ENCODE measurements at regions not wholly inside any gene's neighbourhood (a gene's known extent, or its start where the extent isn't known, plus 50 kb on each side); places are given as distances from the start of the nearest gene placed in this dataset.

DNA sequence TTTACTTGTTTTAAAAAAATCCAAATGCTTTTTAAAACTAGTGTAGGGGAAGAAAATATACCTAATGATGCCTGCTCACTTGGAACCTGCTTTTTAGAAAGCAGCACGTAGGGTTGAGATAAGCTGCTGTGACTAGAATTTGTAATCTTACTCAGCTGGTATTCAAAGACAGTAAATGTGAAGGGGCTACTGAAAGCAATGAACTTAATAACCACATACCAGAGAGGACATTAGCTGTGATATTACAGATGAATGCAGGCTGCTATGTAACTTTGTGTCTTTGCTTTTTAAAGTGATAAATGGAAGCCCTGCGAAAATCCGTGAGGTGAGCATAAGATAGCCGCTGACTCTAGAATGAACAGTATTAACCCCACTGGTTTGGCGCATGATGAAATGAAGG lies 124.1 kb downstream of the TRIML1 start:
- DNase-seq = no peak
- H3K27ac Mint-ChIP-seq = no peak overlapping the region
- H3K27me3 Mint-ChIP-seq = no peaks in the 10 kb centered on the region
- peaks cover 18% of the 10 kb centered on the region for H3K9me3 Mint-ChIP-seq
- no peak overlapping the region for H3K4me3 Mint-ChIP-seq
- H3K36me3 Mint-ChIP-seq (ENCODE audit: low read depth) = no peaks in the 10 kb centered on the region
- no peaks in the 10 kb centered on the region for H3K4me1 Mint-ChIP-seq (ENCODE audit: low read depth)

DNA sequence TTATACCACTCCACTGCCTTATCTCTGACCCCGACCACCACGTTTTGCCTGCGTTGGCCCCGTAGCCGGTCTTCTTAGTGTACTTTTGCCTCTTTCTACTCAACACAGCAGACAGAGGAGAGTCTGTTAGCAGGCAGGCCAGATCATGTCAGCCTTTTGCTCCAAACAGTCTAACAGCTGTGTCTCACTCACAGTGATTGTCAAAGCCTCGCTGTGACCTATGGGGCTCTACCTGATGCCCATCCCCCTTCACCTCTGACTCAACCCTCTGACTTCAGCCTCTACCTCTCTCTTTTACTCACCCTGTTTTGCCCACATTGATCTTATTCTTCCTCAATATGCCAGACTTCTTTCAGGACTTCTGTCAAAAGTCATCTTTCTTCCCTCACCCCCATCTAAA lies 127.1 kb downstream of the TRIML1 start:
- DNase-seq = no peak
- H3K27me3 Mint-ChIP-seq = no peaks in the 10 kb centered on the region
- H3K4me1 Mint-ChIP-seq (ENCODE audit: low read depth) = no peaks in the 10 kb centered on the region
- no peaks in the 10 kb centered on the region for H3K36me3 Mint-ChIP-seq (ENCODE audit: low read depth)
- peaks cover 15% of the 10 kb centered on the region for H3K9me3 Mint-ChIP-seq
- no peak overlapping the region for H3K27ac Mint-ChIP-seq
- no peak overlapping the region for H3K4me3 Mint-ChIP-seq

DNA sequence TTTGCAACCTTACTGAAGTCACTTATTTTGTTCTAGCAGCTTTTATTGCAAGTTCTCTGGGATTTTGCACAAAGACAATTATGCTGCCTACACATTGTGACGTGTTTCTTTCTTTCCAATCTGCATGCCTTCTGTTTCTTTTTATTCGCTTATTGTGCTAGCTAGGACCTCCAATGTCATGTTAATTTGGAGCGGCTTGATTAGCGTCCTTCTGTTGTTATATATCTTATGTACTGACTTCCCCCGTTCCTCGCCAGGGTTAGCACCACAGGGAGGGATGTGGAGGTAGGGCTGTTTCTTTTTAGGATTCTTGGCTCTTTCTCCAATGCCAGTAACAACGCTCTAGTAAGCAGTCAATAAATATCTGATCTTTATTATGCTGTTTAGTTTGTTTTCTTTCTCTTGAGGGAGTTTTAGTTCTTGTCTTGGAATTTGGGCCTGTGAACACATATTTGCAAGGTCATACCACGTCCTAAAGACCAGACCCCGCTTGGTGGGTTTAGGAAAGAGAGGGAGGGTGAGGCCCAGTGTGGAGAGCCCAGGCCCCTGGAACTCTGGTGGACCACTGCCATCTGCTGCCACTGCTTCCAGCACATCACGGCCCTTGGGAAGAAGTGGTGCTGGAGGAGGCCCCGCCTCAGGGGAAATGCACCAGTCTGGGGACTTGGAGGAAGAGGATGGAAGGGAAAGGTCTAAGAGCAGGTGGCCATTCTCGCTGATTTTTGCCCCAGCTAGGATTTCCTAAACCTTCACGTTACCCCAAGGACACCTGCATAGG lies 129.1 kb downstream of the TRIML1 start:
- Mint-ChIP-seq H3K4me3 (no peak overlapping the region), H3K36me3 (ENCODE audit: low read depth) (no peaks in the 10 kb centered on the region), H3K9me3 (peaks cover 15% of the 10 kb centered on the region), H3K4me1 (ENCODE audit: low read depth) (no peaks in the 10 kb centered on the region), H3K27me3 (no peaks in the 10 kb centered on the region), H3K27ac (no peak overlapping the region)
- no peak for DNase-seq

DNA sequence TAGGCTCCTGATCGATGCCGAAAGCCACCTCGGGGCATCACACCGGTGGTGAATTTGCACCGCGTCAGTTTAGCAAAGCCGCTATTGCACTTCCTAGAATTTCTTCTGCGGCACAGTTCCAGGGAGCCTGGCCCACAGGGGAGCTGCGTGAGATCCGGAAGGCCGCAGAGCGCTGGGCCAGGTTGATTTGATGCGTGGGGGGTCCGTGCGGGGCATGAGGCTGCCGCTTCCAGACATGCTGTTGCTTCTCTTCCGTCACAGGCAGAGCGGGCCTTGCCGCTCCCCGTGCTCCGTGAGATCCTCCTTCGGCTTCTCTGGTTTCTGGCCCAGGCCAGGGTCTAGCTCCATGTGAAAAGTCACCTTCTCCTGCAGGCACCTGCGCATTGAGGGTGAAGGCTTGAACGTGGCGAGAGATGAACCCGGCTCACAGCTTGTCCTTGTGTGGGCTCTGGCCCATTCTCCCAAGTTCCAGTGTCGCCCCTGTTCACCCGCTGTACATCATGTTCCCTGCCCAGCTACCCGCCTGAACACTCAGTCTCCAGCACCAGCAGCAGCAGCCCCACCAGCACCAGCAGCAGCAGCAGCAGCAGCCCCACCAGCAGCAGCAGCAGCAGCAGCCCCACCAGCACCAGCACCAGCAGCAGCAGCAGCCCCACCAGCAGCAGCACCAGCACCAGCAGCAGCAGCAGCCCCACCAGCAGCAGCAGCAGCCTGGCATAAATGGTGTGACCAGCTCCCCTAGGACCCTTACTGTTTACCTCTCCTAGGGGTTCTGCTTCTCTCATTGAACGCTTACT lies 131.2 kb downstream of the TRIML1 start:
- no peak overlapping the region for H3K4me3 Mint-ChIP-seq
- no peak for DNase-seq
- H3K27ac Mint-ChIP-seq = no peak overlapping the region
- peaks cover 10% of the 10 kb centered on the region for H3K9me3 Mint-ChIP-seq
- no peaks in the 10 kb centered on the region for H3K4me1 Mint-ChIP-seq (ENCODE audit: low read depth)
- no peaks in the 10 kb centered on the region for H3K36me3 Mint-ChIP-seq (ENCODE audit: low read depth)
- no peaks in the 10 kb centered on the region for H3K27me3 Mint-ChIP-seq

DNA sequence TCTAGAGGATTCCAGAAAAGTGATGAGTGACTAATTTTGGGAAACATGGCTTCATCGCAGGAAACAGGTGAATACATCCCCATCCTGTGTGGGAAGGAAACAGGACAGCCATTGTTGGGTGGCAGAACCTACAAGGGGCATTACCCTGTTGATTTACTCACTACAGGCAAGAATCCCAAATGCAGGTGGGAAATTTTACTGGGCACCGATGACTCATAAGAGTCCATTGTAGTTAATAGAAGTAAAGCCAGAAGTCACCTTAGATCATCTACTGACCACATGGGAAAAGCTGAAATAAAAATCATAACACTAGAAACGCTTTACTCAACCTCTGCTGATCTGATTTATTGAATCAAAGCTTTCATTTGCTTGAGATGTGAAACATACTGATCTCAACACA lies 136.4 kb downstream of the TRIML1 start:
- no peaks in the 10 kb centered on the region for H3K4me1 Mint-ChIP-seq (ENCODE audit: low read depth)
- DNase-seq = no peak
- H3K9me3 Mint-ChIP-seq = peaks cover 5% of the 10 kb centered on the region
- H3K36me3 Mint-ChIP-seq (ENCODE audit: low read depth) = no peaks in the 10 kb centered on the region
- H3K27me3 Mint-ChIP-seq = no peaks in the 10 kb centered on the region
- no peak overlapping the region for H3K27ac Mint-ChIP-seq
- H3K4me3 Mint-ChIP-seq = no peak overlapping the region

DNA sequence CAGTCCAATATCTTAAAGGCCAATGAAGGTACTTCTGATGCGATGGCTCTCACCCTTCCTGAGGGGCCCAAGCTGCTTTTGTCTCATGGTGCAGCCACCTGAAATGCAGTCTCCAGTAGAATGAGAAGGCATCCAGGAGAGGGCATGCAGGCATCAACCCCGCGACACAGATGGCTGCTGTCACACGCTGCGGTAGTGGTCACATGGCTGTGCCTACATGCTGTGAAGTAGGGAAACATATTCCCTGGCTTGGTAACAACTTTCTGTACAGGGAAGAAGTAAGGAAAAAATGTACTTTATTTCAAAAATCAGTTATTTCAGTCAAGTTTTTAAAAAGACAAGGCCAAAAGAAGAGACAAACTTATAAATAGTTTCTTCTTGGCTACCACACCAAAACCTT lies 139.9 kb downstream of the TRIML1 start:
- Mint-ChIP-seq H3K27me3 (peaks cover 14% of the 10 kb centered on the region), H3K36me3 (ENCODE audit: low read depth) (no peaks in the 10 kb centered on the region), H3K9me3 (peaks cover 5% of the 10 kb centered on the region), H3K27ac (no peak overlapping the region), H3K4me3 (no peak overlapping the region), H3K4me1 (ENCODE audit: low read depth) (no peaks in the 10 kb centered on the region)
- DNase-seq = no peak

DNA sequence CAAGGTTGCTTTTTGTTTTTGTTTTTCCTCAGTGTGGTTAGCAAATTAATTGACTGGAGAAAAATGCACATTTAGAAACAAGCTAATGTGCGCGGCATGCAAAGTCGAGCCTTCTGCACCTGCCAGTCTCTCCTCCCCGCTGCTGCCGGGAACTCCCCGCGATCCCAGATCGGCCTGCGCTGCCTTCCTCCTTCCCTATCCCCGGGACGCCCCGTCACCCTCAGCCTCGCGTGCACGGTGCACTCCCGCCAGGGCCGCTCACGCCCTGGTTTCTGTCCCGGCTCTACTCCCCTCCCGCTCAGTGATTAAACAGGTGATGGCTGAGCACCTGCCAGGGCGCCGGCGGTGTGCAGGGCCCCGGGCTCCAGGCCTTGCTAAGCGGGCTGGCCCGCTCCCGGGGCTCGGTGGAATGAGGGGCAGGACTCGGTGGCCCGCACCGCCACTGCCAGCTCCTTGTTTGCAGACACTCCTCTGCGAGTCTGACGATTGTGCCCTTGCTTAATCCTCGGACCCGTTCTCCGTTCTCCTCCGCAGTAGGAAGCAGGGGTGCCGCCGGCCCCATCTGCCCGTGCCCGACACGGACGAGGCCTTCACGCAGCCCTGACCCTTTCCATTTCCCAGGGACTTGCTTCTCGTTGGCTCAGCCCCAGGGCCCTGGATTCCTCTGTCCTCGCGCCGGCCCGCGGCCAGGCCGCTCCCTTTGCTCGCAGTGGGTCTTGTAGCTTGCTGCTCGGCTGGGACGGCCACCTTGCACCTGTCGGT lies 143.4 kb downstream of the TRIML1 start:
- H3K4me1 Mint-ChIP-seq (ENCODE audit: low read depth) = no peaks in the 10 kb centered on the region
- no peak overlapping the region for H3K4me3 Mint-ChIP-seq
- H3K27me3 Mint-ChIP-seq = peaks cover 14% of the 10 kb centered on the region
- H3K36me3 Mint-ChIP-seq (ENCODE audit: low read depth) = no peaks in the 10 kb centered on the region
- peaks cover 11% of the 10 kb centered on the region for H3K9me3 Mint-ChIP-seq
- no peak overlapping the region for H3K27ac Mint-ChIP-seq
- no peak for DNase-seq

DNA sequence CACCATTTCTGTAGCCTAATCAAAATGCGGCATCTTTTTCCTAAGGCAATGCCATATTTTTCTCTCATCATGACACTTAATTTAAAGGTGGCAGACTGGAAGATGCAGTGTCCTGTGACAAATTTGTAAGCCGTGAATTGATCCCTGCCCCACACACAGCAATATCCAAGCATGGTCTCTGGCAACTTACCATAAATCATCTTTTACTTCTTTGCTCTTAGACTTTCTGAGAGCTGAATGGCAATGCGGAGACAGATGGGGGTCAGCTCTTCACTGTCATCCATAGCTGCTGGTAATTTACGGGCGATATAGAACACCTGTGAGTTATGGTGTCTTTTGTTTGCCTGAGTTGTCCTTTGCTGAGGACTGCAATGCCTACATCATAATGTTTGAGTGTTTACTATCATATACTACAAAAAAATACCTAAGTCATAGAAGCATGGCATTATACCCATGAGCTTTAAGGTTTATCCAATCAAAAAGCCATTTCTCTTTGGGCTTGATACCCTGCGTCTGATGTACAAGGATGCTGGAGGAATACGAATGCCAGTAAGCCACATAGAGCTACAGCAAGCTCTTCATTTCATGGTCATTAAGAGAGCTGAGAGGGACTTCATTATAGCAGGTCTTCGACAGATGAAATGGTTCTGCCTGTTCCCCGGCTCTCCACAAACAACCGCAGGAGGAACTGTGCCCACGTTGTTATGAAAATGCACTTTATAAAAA lies 148.1 kb downstream of the TRIML1 start:
- Mint-ChIP-seq H3K27me3 (peaks cover 11% of the 10 kb centered on the region), H3K27ac (no peak overlapping the region), H3K9me3 (peaks cover 11% of the 10 kb centered on the region), H3K4me1 (ENCODE audit: low read depth) (no peaks in the 10 kb centered on the region), H3K36me3 (ENCODE audit: low read depth) (no peaks in the 10 kb centered on the region), H3K4me3 (no peak overlapping the region)
- no peak for DNase-seq

DNA sequence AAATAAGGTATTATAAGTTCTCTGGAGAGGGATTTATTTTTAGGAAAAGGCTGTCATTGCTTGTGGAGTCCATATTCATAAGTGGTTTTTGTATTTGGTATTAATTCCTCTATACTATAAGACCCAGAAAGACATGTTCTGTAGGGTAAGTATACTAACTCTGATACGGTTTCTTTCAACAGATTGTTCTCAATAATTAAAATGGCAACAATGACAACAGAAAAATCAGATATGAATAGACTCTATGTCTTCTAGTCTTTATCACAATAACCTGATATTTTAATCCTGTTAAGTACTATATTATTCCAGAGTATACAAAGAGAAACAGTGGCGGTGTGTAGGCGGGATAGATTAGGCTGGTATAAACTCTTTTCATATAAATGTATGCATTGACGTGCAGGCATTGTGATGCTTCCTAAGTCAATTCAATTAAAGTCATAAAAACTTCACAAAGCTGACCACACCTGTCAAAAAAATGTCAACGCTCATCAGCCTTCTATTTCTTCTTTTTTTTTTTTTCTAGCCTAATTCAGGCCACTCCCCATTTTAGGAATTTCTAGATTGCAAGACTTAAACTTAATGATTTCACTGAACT lies 150.4 kb downstream of the TRIML1 start:
- Mint-ChIP-seq H3K27ac (no peak overlapping the region), H3K4me1 (ENCODE audit: low read depth) (no peaks in the 10 kb centered on the region), H3K27me3 (no peaks in the 10 kb centered on the region), H3K9me3 (peaks cover 14% of the 10 kb centered on the region), H3K36me3 (ENCODE audit: low read depth) (no peaks in the 10 kb centered on the region), H3K4me3 (no peak overlapping the region)
- DNase-seq = no peak

DNA sequence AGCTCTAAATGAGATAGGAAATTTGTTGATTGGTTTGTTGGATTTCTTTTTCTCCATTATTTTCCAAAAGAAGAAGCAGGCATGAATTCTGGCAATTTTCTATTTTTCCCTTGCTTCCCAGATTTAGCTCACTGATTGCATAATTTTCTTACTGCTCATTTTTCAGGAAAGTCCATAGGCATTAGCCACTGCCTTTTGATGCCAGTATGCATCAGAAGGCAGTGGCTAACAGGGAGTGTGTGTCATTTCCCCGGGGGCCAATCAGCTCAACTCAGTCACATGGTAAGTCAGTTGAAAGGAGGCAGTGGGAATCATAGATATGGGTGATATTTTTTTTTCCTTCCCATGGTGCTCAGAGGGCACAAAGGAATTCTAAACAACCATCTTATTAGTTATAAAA lies 156.7 kb downstream of the TRIML1 start:
- Mint-ChIP-seq H3K9me3 (peaks cover 15% of the 10 kb centered on the region), H3K27me3 (no peaks in the 10 kb centered on the region), H3K4me1 (ENCODE audit: low read depth) (no peaks in the 10 kb centered on the region), H3K36me3 (ENCODE audit: low read depth) (no peaks in the 10 kb centered on the region), H3K4me3 (no peak overlapping the region), H3K27ac (no peak overlapping the region)
- no peak for DNase-seq

DNA sequence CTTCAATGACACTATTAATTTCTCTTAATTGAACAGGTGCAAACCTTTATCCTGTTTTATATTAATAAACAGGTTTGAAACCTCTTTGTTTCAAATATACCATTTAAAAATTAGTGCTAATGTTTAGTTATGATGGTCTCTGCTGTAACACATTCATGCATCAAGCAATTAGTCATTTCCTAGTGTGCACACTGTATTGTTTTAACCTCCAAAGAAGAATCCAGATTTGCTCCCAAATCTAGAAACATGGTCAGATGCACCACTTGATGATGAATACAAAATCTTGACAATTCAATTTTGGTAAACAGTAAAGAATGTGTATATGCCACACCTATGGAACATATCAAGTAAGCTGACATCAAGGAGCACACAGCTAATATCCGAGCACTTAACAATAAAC lies 157.1 kb downstream of the TRIML1 start:
- no peak overlapping the region for H3K27ac Mint-ChIP-seq
- no peaks in the 10 kb centered on the region for H3K36me3 Mint-ChIP-seq (ENCODE audit: low read depth)
- H3K9me3 Mint-ChIP-seq = peaks cover 16% of the 10 kb centered on the region
- no peaks in the 10 kb centered on the region for H3K4me1 Mint-ChIP-seq (ENCODE audit: low read depth)
- no peak overlapping the region for H3K4me3 Mint-ChIP-seq
- no peaks in the 10 kb centered on the region for H3K27me3 Mint-ChIP-seq
- no peak for DNase-seq

DNA sequence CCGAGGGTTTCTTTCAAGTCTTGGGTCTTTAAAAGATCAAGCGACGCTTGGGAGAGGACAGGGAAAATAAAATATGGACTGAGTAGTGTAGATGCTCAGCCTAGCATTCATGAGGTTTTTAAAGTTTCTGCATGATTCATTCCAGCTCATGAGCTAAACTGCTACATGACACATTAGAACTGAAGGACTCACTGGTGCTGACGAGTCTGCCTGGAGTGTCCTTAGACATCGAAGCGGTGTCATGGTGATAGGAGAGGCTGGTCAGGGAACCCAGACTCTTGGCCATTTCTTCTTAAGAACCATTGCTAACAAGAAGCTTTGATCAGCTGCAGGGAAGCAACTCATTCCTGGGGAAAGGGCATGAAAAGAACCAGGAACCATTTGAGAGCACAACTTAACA lies 158.6 kb downstream of the TRIML1 start:
- Mint-ChIP-seq H3K9me3 (peaks cover 18% of the 10 kb centered on the region), H3K36me3 (ENCODE audit: low read depth) (no peaks in the 10 kb centered on the region), H3K27ac (no peak overlapping the region), H3K27me3 (no peaks in the 10 kb centered on the region), H3K4me1 (ENCODE audit: low read depth) (no peaks in the 10 kb centered on the region), H3K4me3 (no peak overlapping the region)
- no peak for DNase-seq

DNA sequence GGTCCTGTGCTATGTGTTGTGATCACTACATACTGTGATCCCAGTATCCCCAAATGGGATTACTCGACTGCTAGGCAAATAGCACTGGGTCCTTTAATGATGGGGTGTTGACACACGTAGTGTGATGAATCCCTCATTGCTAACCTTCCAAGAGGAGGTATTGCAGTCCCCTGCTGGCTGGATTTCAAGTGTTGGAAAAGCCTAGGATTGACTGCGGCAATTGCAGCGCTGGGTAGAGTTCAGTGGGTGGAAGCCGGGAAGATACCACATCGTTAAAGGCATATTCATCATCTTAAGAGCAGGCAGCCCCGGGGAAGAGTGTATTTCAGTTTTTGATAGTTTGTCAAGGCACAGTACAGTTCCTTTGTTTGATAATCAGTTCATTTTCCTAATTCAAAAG lies 159.9 kb downstream of the TRIML1 start:
- Mint-ChIP-seq H3K27me3 (no peaks in the 10 kb centered on the region), H3K4me1 (ENCODE audit: low read depth) (no peaks in the 10 kb centered on the region), H3K9me3 (peaks cover 15% of the 10 kb centered on the region), H3K4me3 (no peak overlapping the region), H3K27ac (no peak overlapping the region), H3K36me3 (ENCODE audit: low read depth) (no peaks in the 10 kb centered on the region)
- no peak for DNase-seq

DNA sequence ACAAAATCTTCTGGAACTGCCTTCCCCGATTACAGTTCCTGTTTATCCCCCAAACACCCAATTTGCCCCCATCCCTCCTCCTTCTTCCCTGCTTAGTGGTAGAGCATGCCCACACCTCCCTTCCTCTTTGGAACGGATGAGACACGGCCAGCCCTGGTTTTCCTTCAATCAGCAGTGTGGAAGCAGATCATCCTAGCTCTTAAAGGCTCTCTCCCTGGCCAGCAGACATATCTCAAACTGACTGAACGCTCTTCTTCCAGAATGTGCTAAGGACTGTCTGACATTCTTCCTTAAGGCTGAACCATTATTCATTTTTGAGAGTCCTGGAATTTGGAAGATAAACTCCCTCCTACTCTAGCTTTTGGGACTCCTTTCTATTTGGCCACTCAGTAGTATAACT lies 161.1 kb downstream of the TRIML1 start:
- Mint-ChIP-seq H3K27me3 (no peaks in the 10 kb centered on the region), H3K4me1 (ENCODE audit: low read depth) (no peaks in the 10 kb centered on the region), H3K4me3 (no peak overlapping the region), H3K9me3 (peaks cover 17% of the 10 kb centered on the region), H3K36me3 (ENCODE audit: low read depth) (no peaks in the 10 kb centered on the region), H3K27ac (no peak overlapping the region)
- no peak for DNase-seq

Data from activated T-cell treated with anti-CD3 and anti-CD28 coated beads, Interleukin-2, amount 50 U/mL, for 24 hours (primary cell).